ENCODE measurements at regions not wholly inside any gene's neighbourhood (a gene's known extent, or its start where the extent isn't known, plus 50 kb on each side); places are given as distances from the start of the nearest gene placed in this dataset.

DNA sequence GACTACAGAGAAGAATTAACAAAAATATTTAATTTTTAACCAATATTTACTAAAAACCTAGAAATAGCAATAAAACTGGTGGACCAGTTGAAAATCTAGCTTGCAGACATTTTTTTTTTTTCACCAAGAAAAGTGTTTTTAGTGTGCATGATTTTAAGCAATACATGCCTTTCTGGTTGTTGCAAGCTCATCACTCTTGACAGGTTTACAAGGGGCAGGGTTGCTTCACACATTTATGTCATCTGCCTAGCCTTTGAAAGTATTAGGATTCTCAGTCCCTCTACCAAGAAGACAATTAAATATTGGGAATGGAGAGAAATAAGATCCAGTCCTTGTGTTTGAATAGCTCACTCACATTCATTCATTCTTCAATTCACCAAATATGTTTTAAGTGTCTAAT, 53.8 kb upstream of the LYPLAL1 start:
- DNase-seq, result no peak

DNA sequence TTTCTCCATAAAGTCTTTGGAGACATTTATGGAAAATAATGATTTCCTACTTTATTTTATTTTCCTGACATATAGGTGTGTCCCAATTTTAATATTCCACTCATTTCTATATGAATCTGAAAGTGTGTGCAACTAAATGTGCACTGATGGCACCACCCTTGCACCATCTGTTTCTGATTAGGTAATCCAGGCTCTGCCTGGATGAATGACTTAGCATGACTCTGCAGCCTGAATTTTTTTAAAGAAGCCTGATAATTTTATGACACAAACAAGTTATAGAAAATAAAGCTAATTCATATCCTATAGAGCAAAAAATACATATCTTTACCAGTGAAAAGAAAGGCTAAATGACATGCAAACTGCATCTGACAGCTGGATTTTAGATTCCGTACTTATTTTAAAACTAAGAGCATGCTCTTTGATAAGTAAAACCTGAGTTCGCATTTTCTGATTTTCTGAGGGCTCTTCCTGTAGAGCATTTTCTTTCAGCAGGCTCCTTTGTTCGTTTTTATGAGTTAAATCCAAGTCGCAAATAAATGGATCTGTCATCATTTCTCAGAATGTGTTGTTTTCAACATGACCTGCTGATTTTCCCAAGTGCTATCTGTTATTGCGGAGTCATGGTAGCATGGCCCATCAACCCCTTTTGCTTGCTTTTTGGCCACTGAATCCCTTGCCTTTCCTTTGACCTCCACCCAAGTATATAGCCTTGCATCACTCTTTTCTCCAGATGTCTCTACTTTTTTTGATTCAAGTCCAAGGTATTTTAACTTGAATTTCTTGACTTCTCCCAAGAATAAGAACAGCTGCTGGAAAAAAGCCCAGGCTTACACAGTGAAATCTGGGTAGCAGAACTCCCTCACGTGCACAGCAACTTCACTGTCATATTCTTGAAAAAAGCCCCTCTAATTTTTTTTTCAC, 52.8 kb upstream of the LYPLAL1 start:
- DNase-seq, result peak in 1 of 2 experiments; percentile 38

- peak in 1 of 2 experiments; percentile 35 for DNase-seq
These were observed 52.0 kb upstream of the LYPLAL1 start for GRCh38 chr1:219121679-219122078.

DNA sequence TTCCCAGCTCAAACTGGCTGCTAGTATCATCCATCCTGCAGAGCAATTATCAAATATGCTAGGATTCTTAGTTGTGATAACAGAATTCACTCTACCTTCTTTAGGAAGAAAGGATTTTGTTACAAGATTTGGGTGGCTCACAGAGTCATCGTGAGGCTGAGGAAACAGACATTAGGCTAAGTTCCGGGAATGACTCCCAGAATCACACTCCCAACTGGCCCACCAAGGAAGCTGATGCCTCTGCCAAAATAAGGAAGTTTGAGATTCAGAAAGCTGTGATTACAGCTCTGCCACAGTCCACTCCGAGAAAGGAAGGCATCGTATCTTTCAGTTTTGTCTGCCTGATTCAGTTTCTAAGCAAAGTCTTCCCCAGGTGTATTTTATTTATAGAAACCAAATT, 50.6 kb upstream of the LYPLAL1 start:
- no peak for DNase-seq
